Prostate gland (tissue), 2 donors: ENCODE measurements at regions not wholly inside any gene's neighbourhood (a gene's known extent, or its start where the extent isn't known, plus 50 kb on each side); places are given as distances from the start of the nearest gene placed in this dataset.

Experiments used
- DNase-seq: peaks from one replicate; pipeline ENCODE4 v3.0.0-alpha.2; 2019; ENCODE audit warnings: low spot score
- H3K27ac ChIP-seq, 2 donors: fragments of 200-600 bp; sonication (generic); 2 replicates each; pipeline ENCODE4 v1.5.1; 2017 to 2019
- H3K27me3 ChIP-seq: fragments of 200-600 bp; sonication (generic); replicated peaks from 2 replicates; pipeline ENCODE4 v1.5.1; 2019; ENCODE audit not compliant: insufficient read depth
- H3K36me3 ChIP-seq, 2 donors: fragments of 200-600 bp; sonication (generic); 1 replicate in 1 of 2; 2 replicates in 1 of 2; pipeline versions ENCODE4 v1.5.1 to v1.8.1; 2017 to 2019
- H3K4me1 ChIP-seq: fragments of 200-600 bp; sonication (generic); replicated peaks from 2 replicates; pipeline ENCODE4 v1.5.1; 2019
- H3K4me3 ChIP-seq, 2 donors: fragments of 200-600 bp; sonication (generic); 2 replicates each; pipeline ENCODE4 v1.5.1; 2017 to 2019
- H3K9me3 ChIP-seq: fragments of 200-600 bp; sonication (generic); 2 replicates; pipeline ENCODE4 v1.5.1; 2017
- CTCF ChIP-seq, 4 experiments: fragments of 200-600 bp in 2 of 4; fragments of 450-650 bp in 2 of 4; sonication (generic) in 2 of 4; IDR thresholded peaks; 1 replicate in 3 of 4; 2 replicates in 1 of 4; pipeline ENCODE4 v1.5.1; 2016 to 2019; ENCODE audit warnings: antibody characterized with exemption in 4 of 4, mild to moderate bottlenecking in 2 of 4, moderate library complexity in 2 of 4
- POLR2A ChIP-seq: fragments of 450-650 bp; IDR thresholded peaks from one replicate; pipeline ENCODE4 v1.6.1; 2016; ENCODE audit warnings: antibody characterized with exemption, mild to moderate bottlenecking
- POLR2AphosphoS5 ChIP-seq: sonication (generic); formaldehyde crosslinking; IDR thresholded peaks from one replicate; pipeline ENCODE4 v1.6.1; 2017; ENCODE audit warnings: antibody characterized with exemption
- whole genome bisulfite sequencing: methylation state at CpG from one replicate; pipeline ENCODE4 v1.1.5; 2018; 5-methylcytosine and 5-hydroxymethylcytosine counted together
- intact Hi-C: fragments of 100-400 bp; cut with DNase I; formaldehyde crosslinking; loops from one replicate; pipeline ENCODE4 v1.14.2; 2022

GRCh38 chr6:167399599-167399998 lies 74.7 kb downstream of the TTLL2 start:
- Histone ChIP-seq H3K27ac (no peak overlapping the region), H3K27me3 (no peaks in the 10 kb centered on the region), H3K36me3 (no peaks in the 10 kb centered on the region), H3K4me1 (no peaks in the 10 kb centered on the region), H3K4me3 (no peak overlapping the region), H3K9me3 (no peaks in the 10 kb centered on the region)
- no peak for DNase-seq
- no peak for TF ChIP-seq POLR2AphosphoS5
- TF ChIP-seq POLR2A: no peak
- no peak for TF ChIP-seq CTCF (IDR thresholded peaks at IDR 0.05)
- intact Hi-C loops: no loop called here
- WGBS: 95% methylated on average over 17 of the region's 17 CpGs

- H3K27ac ChIP-seq: no peak overlapping the region
- H3K27me3 ChIP-seq: no peaks in the 10 kb centered on the region
- DNase-seq: no peak
- TF ChIP-seq POLR2A: no peak
- TF ChIP-seq CTCF (IDR thresholded peaks at IDR 0.05): no peak
- no peak for TF ChIP-seq POLR2AphosphoS5
- H3K9me3 ChIP-seq: no peaks in the 10 kb centered on the region
- H3K4me3 ChIP-seq: no peak overlapping the region
- WGBS: 90% methylated on average over 18 of the region's 18 CpGs
- intact Hi-C loops: no loop called here
- H3K4me1 ChIP-seq: no peaks in the 10 kb centered on the region
- no peaks in the 10 kb centered on the region for H3K36me3 ChIP-seq
Measured at GRCh38 chr6:167400482-167401138, 75.7 kb downstream of the TTLL2 start.

- Histone ChIP-seq H3K4me1 (no peaks in the 10 kb centered on the region), H3K4me3 (no peak overlapping the region), H3K27ac (no peak overlapping the region), H3K27me3 (no peaks in the 10 kb centered on the region), H3K9me3 (no peaks in the 10 kb centered on the region), H3K36me3 (no peaks in the 10 kb centered on the region)
- TF ChIP-seq CTCF (IDR thresholded peaks at IDR 0.05): no peak
- TF ChIP-seq POLR2AphosphoS5: no peak
- TF ChIP-seq POLR2A: no peak
- WGBS: 66% methylated on average over 20 of the region's 20 CpGs
- no peak for DNase-seq
- intact Hi-C loops: no loop called here
Measured at GRCh38 chr6:167401525-167402194, 76.8 kb downstream of the TTLL2 start.

- H3K4me3 ChIP-seq: no peak overlapping the region
- no peaks in the 10 kb centered on the region for H3K9me3 ChIP-seq
- no peaks in the 10 kb centered on the region for H3K4me1 ChIP-seq
- H3K36me3 ChIP-seq: no peaks in the 10 kb centered on the region
- H3K27ac ChIP-seq: no peak overlapping the region
- WGBS: 74% methylated on average over 12 of the region's 16 CpGs
- intact Hi-C loops: no loop called here
- no peak for TF ChIP-seq POLR2AphosphoS5
- TF ChIP-seq POLR2A: no peak
- no peak for TF ChIP-seq CTCF (IDR thresholded peaks at IDR 0.05)
- DNase-seq: no peak
- H3K27me3 ChIP-seq: no peaks in the 10 kb centered on the region
Measured at GRCh38 chr6:167402195-167402686, 77.4 kb downstream of the TTLL2 start.

GRCh38 chr6:167403427-167403826 lies 78.5 kb downstream of the TTLL2 start:
- H3K27ac ChIP-seq: no peak overlapping the region
- DNase-seq: no peak
- H3K4me3 ChIP-seq: no peak overlapping the region
- no peaks in the 10 kb centered on the region for H3K27me3 ChIP-seq
- WGBS: 92% methylated on average over 4 of the region's 4 CpGs
- intact Hi-C loops: no loop called here
- no peak for TF ChIP-seq POLR2AphosphoS5
- TF ChIP-seq CTCF (IDR thresholded peaks at IDR 0.05): no peak
- TF ChIP-seq POLR2A: no peak
- no peaks in the 10 kb centered on the region for H3K9me3 ChIP-seq
- H3K36me3 ChIP-seq: no peaks in the 10 kb centered on the region
- H3K4me1 ChIP-seq: no peaks in the 10 kb centered on the region
